ENCODE measurements at regions not wholly inside any gene's neighbourhood (a gene's known extent, or its start where the extent isn't known, plus 50 kb on each side); places are given as distances from the start of the nearest gene placed in this dataset.

GRCh38 chr5:67459253-67459652, 262.7 kb upstream of the CD180 start:
- TF ChIP-seq CTCF (IDR thresholded peaks at IDR 0.05) = no peak
- no peak for TF ChIP-seq POLR2A (IDR thresholded peaks at IDR 0.05)
